NCI-H2196 treated with DMSO at 0.1 percent for 48 hours (cell line): ENCODE measurements at regions not wholly inside any gene's neighbourhood (a gene's known extent, or its start where the extent isn't known, plus 50 kb on each side); places are given as distances from the start of the nearest gene placed in this dataset.
"Not testable (repeated sequence)": the region's sequence is repeated elsewhere in the genome, so short reads cannot be mapped to it uniquely, and the experiment has no call there.

Source experiments
- DNase-seq: peaks from one replicate; lab custom pipeline; 2025; ENCODE audit not compliant: unreplicated experiment; lab: John Stamatoyannopoulos, UW

- no peak for DNase-seq
Observed at GRCh38 chr15:95059346-95059905, 828.1 kb downstream of the MCTP2 start.

GRCh38 chr15:95068701-95069521, 837.5 kb downstream of the MCTP2 start:
- DNase-seq = no peak

GRCh38 chr15:95075792-95076677, 844.7 kb downstream of the MCTP2 start:
- no peak for DNase-seq

GRCh38 chr15:95076678-95076990, 845.3 kb downstream of the MCTP2 start:
- no peak for DNase-seq

GRCh38 chr15:95078003-95078402, 846.6 kb downstream of the MCTP2 start:
- no peak for DNase-seq

- not testable (repeated sequence) for DNase-seq
Observed at GRCh38 chr15:95080228-95080627, 848.9 kb downstream of the MCTP2 start.

DNA sequence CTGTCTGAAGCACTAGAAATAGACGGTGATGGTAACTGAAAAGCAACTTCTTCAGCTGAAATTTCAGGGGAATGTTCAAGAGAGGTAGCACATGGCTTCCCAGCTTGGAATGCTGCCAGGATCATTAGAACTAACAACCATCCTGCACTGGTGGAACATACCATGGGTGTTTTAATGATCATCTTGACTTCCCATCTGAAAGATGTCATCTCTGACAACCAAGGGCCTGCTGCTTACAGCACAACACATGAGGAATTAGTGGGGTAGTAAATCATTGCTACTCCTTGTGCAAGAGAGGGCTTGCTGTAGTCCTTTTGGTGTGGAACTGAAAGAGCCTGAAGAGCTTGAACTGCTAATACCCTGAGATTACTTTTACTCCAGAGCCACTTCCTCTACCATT, 853.7 kb downstream of the MCTP2 start:
- no peak for DNase-seq

DNA sequence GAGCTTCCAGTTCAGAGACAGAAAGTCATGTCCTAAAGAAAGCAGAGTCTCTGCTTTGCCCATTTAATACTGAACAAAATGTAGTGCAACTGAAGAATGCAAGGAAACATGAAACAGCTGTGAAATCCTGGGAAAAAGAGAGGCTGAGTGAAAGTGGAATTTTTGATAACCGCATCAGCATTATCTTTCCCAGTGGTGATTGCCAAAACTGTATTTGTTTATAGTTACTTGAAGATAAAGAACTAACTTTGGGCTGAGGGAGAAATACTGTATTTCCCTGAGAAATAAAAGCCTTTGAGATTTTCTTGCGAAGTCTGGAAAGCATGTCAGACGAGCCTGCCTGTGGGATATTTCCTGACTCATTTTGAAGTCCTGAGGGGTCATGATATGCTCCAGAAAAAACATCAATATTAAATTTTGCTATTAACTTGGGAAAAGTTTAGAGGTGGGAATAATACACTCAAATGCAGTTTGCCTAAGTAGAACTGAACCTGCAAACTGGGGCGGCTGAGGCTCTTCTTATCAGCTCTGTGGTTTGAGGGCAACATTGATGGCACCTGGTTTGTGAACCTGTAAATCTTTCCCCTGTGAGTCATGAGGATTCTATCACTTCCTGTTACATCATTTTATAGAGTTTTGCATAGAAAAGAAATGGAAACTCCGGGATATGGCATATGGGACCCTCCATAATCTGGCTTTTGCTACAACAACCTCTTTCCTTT, 855.3 kb downstream of the MCTP2 start:
- DNase-seq = no peak

DNA sequence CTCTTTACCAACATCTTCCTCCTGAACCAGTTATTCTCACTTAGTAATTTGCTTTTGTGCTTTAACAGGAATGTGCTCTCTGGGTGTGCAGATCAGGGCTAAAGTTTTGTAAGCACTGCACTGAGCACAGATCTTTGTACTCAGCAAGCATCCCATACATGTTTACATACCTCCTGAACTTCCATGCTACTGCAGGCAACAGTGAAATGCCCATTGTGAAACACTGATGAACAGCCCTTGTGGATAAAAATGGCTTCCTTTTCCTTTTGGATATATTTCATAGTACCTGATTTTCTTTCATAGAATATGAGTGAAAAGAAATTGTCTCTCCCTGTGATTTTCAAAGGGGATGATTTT, 855.9 kb downstream of the MCTP2 start:
- no peak for DNase-seq

GRCh38 chr15:95091444-95091843, 860.1 kb downstream of the MCTP2 start:
- no peak for DNase-seq

DNA sequence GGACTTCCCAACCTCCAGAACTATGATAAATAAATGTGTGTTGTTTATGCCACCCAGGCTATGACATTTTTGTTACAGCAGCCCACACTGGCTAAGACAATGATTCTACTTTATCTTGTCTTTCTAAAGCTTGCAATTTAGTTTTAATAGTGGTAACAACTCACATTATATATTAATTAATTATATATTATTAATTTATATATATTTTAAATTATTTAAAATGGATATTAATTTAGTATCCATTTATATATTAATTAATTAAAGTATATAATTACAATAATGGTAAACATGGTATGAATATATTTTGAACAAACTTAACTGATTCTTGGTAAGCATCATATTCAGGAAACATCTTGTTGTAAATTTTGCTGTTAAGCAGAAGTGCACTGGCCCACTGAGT, 863.9 kb downstream of the MCTP2 start:
- DNase-seq = no peak

GRCh38 chr15:95096651-95097050, 865.3 kb downstream of the MCTP2 start:
- no peak for DNase-seq

DNA sequence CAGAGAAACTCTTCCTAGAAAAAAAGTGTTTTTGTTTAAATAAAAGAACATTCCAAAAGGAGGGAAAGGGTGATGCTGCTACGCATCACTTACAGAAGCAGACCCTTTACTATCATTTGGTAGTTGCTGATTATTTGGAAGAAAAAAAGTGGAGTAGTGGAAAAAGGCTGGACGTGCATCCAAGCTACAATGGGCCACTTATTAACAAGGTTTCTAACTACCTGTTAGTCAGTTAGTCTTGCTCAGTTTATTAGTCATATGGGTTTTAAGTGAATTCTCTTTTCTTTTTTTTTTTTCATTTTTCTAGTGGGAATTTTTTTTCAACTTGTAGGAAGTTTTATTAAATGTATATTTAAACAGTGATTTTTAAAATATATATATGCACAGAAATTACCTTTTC, 866.0 kb downstream of the MCTP2 start:
- DNase-seq = no peak

GRCh38 chr15:95105229-95105628, 873.9 kb downstream of the MCTP2 start:
- no peak for DNase-seq

GRCh38 chr15:95106801-95107200, 875.4 kb downstream of the MCTP2 start:
- no peak for DNase-seq

DNA sequence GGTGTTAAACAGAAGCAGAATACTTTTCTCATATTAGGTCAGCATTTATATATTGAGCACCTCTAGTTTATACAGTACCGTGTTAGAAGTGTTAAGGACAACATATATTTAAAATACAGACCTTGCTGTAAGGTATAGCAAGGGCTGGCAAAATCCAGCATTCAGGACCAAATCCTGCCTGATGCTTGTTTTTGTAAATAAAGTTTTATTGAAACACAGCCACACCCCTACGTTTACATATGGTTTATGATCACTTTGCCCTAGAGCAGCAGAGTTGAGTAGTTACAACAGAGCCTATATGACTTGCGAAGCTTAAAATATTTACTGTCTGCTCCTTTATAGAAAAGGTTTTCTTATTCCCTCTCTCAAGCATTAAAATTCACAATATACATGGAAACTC, 877.3 kb downstream of the MCTP2 start:
- DNase-seq = no peak

- DNase-seq = no peak
Observed at GRCh38 chr15:95111969-95112368, 880.6 kb downstream of the MCTP2 start.

- no peak for DNase-seq
Observed at GRCh38 chr15:95113041-95113440, 881.7 kb downstream of the MCTP2 start.

DNA sequence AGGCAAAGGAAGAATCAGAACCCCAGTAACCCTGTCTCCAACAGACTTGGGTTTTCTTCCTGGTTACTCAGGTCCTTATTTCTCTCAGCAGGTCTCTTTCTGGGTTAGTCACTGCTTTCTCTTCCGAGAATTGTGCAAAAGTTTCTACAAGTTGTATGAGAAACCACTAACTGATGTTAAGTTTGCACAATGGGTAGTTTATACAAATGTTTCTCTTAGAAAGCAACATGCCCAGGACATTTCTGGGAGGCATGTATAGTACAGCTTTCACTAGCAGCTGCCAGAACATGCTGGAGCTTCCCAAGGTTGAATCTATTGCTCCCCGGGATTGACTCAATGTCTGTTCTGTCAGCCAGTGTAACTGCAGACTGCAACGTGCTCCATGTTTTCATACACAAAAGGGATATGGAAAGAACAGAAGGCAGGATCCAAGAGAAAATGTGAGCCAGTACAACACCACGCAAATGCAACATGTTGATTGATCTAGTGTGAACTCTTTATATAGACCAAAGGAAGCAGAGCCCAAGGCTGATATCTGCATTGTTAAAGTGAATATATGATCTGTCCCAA, 887.8 kb downstream of the MCTP2 start:
- DNase-seq = no peak

DNA sequence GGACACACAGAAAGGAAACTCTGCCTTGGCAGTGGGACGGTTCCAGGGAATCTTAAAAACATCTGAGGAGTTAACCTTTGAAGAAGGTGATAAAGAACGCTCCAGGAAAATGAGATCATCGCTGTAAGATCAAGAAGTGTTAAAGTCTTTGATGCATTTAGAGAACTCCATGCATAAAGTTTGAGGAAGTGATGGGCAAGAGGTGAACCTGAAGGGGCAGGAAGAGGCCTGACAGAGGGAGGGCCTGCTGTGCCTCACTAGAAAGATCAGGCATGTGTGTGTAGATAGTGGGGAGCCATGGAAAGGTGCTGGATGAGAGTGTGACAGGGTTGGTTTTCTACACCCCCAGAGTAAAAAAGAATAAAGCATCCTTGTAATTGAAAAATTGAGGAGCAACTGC, 889.2 kb downstream of the MCTP2 start:
- no peak for DNase-seq

DNA sequence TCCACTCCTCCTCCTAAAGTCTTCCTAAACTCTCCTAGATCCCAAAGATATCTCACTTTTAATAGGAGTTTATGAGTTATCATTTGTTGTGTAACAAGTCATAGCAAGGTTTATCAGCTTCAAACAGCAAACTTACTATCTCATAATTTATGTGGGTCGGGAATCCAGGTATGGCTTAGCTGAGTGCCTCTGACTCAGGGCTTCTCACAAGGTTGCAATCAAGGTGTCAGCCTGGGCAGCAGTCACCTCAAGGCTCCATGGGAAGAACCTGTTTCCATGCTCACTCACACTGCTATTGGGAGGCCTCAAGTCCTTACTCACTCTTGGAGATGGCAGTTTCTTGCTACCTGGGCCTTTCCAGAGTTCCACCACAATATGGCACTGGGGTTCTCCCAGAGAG, 889.8 kb downstream of the MCTP2 start:
- DNase-seq = no peak
